ENCODE measurements at regions not wholly inside any gene's neighbourhood (a gene's known extent, or its start where the extent isn't known, plus 50 kb on each side); places are given as distances from the start of the nearest gene placed in this dataset.

DNA sequence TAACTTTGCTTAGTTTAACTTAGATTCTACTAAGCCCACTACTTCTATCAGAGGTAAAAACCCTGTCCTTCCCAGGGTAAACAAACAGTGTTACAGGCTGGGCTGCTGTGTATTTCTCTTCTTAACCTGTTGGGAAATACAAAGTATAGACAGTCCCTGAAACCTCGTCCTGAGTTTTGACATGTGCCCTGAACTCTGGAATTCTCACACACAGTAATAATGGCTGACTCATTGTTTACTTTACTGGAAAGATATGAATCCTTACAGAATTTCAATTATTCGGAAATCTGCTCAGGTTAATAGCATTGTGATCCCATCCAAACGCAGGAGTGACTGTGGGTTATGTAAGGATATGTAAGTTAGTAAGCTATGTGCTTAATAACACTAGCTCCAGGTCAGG, 199.1 kb downstream of the TMEM114 start (continued):
- TF ChIP-seq SRF (IDR thresholded peaks at IDR 0.05; ENCODE audit: low read depth, low read length) (no peak), CHD1 (IDR thresholded peaks at IDR 0.05; ENCODE audit: low read depth, low read length) (no peak), ATF3 (IDR thresholded peaks at IDR 0.05; ENCODE audit: insufficient read depth, low read depth, low read length) (no peak)
